HCT116 (cell line): ENCODE measurements at regions not wholly inside any gene's neighbourhood (a gene's known extent, or its start where the extent isn't known, plus 50 kb on each side); places are given as distances from the start of the nearest gene placed in this dataset.

ENCODE experiments used
- ATAC-seq: fragments of 200-7000 bp; cut with Tn5 transposase; 2 replicates; pipeline ENCODE4 v1.9.1; 2020; ENCODE audit warnings: mild to moderate bottlenecking, moderate library complexity
- BruUV-seq: library from RNA; stranded (reverse); fragments of 400-500 nt; replicated peaks from 2 replicates; lab custom pipeline; 2021; lab: Mats Ljungman, UMichigan
- CTCF ChIA-PET: fragments of 300-600 bp; sonication (Branson Sonifier 250); formaldehyde crosslinking; loops from one replicate; lab custom pipeline; 2021; ENCODE audit warnings: antibody characterized with exemption; lab: Charles Lee
- POLR2A ChIA-PET: fragments of 300-600, 350-600 bp; sonication (Branson Sonifier 250); formaldehyde crosslinking; loops from one replicate; lab custom pipeline; 2021; ENCODE audit warnings: antibody characterized with exemption; lab: Charles Lee
- RAD21 ChIA-PET, 2 experiments: fragments of 300-600 bp; sonication (Branson Sonifier 250); formaldehyde crosslinking; loops; one replicate each; lab custom pipeline; 2023; ENCODE audit warnings: low total read pairs in 2 of 2; ENCODE audit not compliant: uncharacterized antibody in 2 of 2, unreplicated experiment in 2 of 2, low non-redundant PET in 1 of 2; lab: Charles Lee
- DNase-seq: peaks from one replicate; pipeline ENCODE4 v3.0.0-alpha.2; 2010; ENCODE audit warnings: low read depth, low spot score
- H2AFZ ChIP-seq: fragments of 200-600 bp; shearing (Covaris generic), sonication (generic); 2 replicates; pipeline ENCODE4 v1.6.1; 2017; ENCODE audit warnings: low read depth, mixed run types, mixed read lengths, antibody characterized with exemption, low read length; ENCODE audit not compliant: poor library complexity, severe bottlenecking
- H3K27ac ChIP-seq: 2 replicates; pipeline ENCODE4 v1.5.1; 2012; ENCODE audit warnings: low read depth, low read length
- H3K27me3 ChIP-seq: fragments of 200-600 bp; sonication (generic); 2 replicates; pipeline ENCODE4 v1.6.1; 2016; ENCODE audit warnings: mixed run types, low read length, mixed read lengths; ENCODE audit not compliant: insufficient read depth
- H3K36me3 ChIP-seq, 2 experiments: fragments of 200-500 bp in 1 of 2; fragments of 200-600 bp in 1 of 2; sonication (Bioruptor generic) in 1 of 2; sonication (generic) in 1 of 2; 2 replicates each; pipeline versions ENCODE4 v1.5.1 to v1.6.1; 2014 to 2016; ENCODE audit warnings: low read length in 2 of 2, inconsistent platforms in 1 of 2, mixed read lengths in 1 of 2, mixed run types in 1 of 2; ENCODE audit not compliant: insufficient read depth in 2 of 2, control insufficient read depth in 1 of 2
- H3K4me1 ChIP-seq, 2 experiments: fragments of 200-600 bp in 1 of 2; sonication (generic) in 1 of 2; 2 replicates each; pipeline versions ENCODE4 v1.5.1 to v1.6.1; 2012 to 2017; ENCODE audit warnings: low read length in 2 of 2, inconsistent platforms in 1 of 2, mild to moderate bottlenecking in 1 of 2, mixed read lengths in 1 of 2, mixed run types in 1 of 2, moderate library complexity in 1 of 2; ENCODE audit not compliant: insufficient read depth in 2 of 2, control insufficient read depth in 1 of 2
- H3K4me2 ChIP-seq: fragments of 200-600 bp; sonication (generic); 2 replicates; pipeline ENCODE4 v1.6.1; 2017; ENCODE audit warnings: mixed run types, low read length, mixed read lengths
- H3K4me3 ChIP-seq, 2 experiments: fragments of 200-600 bp in 1 of 2; sonication (generic) in 1 of 2; replicated peaks in 1 of 2; 2 replicates each; pipeline ENCODE4 v1.5.1; 2011 to 2016; ENCODE audit warnings: low read length in 2 of 2, control low read depth in 1 of 2, low read depth in 1 of 2, mild to moderate bottlenecking in 1 of 2, mixed read lengths in 1 of 2, mixed run types in 1 of 2
- H3K79me2 ChIP-seq: fragments of 200-600 bp; sonication (generic); 2 replicates; pipeline ENCODE4 v1.6.1; 2017; ENCODE audit warnings: mild to moderate bottlenecking, mixed run types, low read length, moderate library complexity, mixed read lengths; ENCODE audit not compliant: insufficient read depth
- H3K9ac ChIP-seq: fragments of 200-600 bp; sonication (generic); 2 replicates; pipeline ENCODE4 v1.6.1; 2016; ENCODE audit warnings: low read length, mixed read lengths
- H3K9me2 ChIP-seq: fragments of 200-600 bp; sonication (generic), shearing (Covaris generic); 2 replicates; pipeline ENCODE4 v1.6.1; 2017; ENCODE audit warnings: mixed run types, mild to moderate bottlenecking, moderate library complexity; ENCODE audit not compliant: insufficient read depth
- H3K9me3 ChIP-seq, 2 experiments: fragments of 200-500 bp in 1 of 2; fragments of 200-600 bp in 1 of 2; sonication (Bioruptor generic) in 1 of 2; sonication (generic) in 1 of 2; 2 replicates each; pipeline ENCODE4 v1.6.1; 2014 to 2017; ENCODE audit warnings: low read length in 2 of 2, mixed read lengths in 2 of 2, inconsistent platforms in 1 of 2, low read depth in 1 of 2, mild to moderate bottlenecking in 1 of 2, mixed run types in 1 of 2, moderate library complexity in 1 of 2; ENCODE audit not compliant: control insufficient read depth in 1 of 2, insufficient read depth in 1 of 2
- H4K20me1 ChIP-seq: fragments of 200-600 bp; sonication (generic), shearing (Covaris generic); 2 replicates; pipeline ENCODE4 v1.6.1; 2017; ENCODE audit warnings: mixed run types, mild to moderate bottlenecking, moderate library complexity; ENCODE audit not compliant: insufficient read depth
- ATF3 ChIP-seq: IDR thresholded peaks from 2 replicates; pipeline ENCODE4 v1.6.1; 2012
- CEBPB ChIP-seq: IDR thresholded peaks from 2 replicates; pipeline ENCODE4 v1.6.1; 2012; ENCODE audit warnings: low read depth
- CTCF ChIP-seq, 3 experiments: fragments of 200-600 bp in 1 of 3; sonication (generic) in 1 of 3; IDR thresholded peaks in 2 of 3; conservative IDR thresholded peaks in 1 of 3; 2 replicates each; pipeline ENCODE4 v1.5.1; 2012 to 2017; ENCODE audit warnings: low read depth in 2 of 3, low read length in 2 of 3, antibody characterized with exemption in 1 of 3, borderline replicate concordance in 1 of 3, control low read depth in 1 of 3, mild to moderate bottlenecking in 1 of 3, mixed read lengths in 1 of 3, mixed run types in 1 of 3, moderate library complexity in 1 of 3; ENCODE audit not compliant: insufficient read depth in 1 of 3
- EGR1 ChIP-seq: IDR thresholded peaks from 2 replicates; pipeline ENCODE4 v1.6.1; 2012; ENCODE audit warnings: low read depth
- EZH2 ChIP-seq: fragments of 200-600 bp; sonication (generic); IDR thresholded peaks from 2 replicates; pipeline ENCODE4 v1.6.1; 2017; ENCODE audit warnings: antibody characterized with exemption, mixed run types
- EZH2phosphoT487 ChIP-seq: fragments of 200-600 bp; IDR thresholded peaks from 2 replicates; pipeline ENCODE4 v1.6.1; 2018; ENCODE audit warnings: antibody characterized with exemption, borderline replicate concordance
- RAD21 ChIP-seq: IDR thresholded peaks from 2 replicates; pipeline ENCODE4 v1.6.1; 2012; ENCODE audit warnings: low read depth, mild to moderate bottlenecking
- SIN3A ChIP-seq: IDR thresholded peaks from 2 replicates; pipeline ENCODE4 v1.6.1; 2012; ENCODE audit warnings: low read depth
- SP1 ChIP-seq: IDR thresholded peaks from 2 replicates; pipeline ENCODE4 v1.6.1; 2012; ENCODE audit warnings: low read depth
- TCF7L2 ChIP-seq: IDR thresholded peaks from 2 replicates; pipeline ENCODE4 v1.7.0; 2011; ENCODE audit warnings: borderline replicate concordance, inconsistent platforms; ENCODE audit not compliant: insufficient read depth, insufficient read length; ENCODE audit errors: extremely low read depth
- ZBTB33 ChIP-seq: IDR thresholded peaks from 2 replicates; pipeline ENCODE4 v1.6.1; 2011; ENCODE audit warnings: mild to moderate bottlenecking, low read length, moderate library complexity; ENCODE audit not compliant: insufficient replicate concordance; ENCODE audit errors: extremely low read depth
- ZFX ChIP-seq: fragments of 450-650 bp; IDR thresholded peaks from 2 replicates; pipeline ENCODE4 v1.6.1; 2017
- ZNF274 ChIP-seq: fragments of 200-500 bp; sonication (Bioruptor generic); IDR thresholded peaks from 2 replicates; pipeline ENCODE4 v1.6.1; 2014; ENCODE audit warnings: mild to moderate bottlenecking, low read depth, low read length, inconsistent platforms
- intact Hi-C: fragments of 100-400 bp; cut with micrococcal nuclease; formaldehyde crosslinking; loops from 2 replicates; pipeline ENCODE4 v1.10.0; 2022

GRCh38 chr9:106017198-106017740, 322.9 kb downstream of the TMEM38B start (continued):
- TF ChIP-seq EGR1, result no peak
- TF ChIP-seq RAD21, result no peak
- no peak for TF ChIP-seq CTCF (IDR thresholded peaks at IDR 0.05 in 2 of 3, conservative IDR thresholded peaks at IDR 0.05 in 1 of 3; ENCODE audit: borderline replicate concordance in 1 of 3, insufficient read depth in 1 of 3, low read depth in 2 of 3, low read length in 2 of 3)
- no peak for TF ChIP-seq ZFX

GRCh38 chr9:106019039-106019680, 324.8 kb downstream of the TMEM38B start:
- no peak overlapping the region for H2AFZ ChIP-seq
- no peak overlapping the region for H3K4me3 ChIP-seq
- ChIA-PET RAD21 (no interaction called here), CTCF (no interaction called here), POLR2A (no interaction called here)
- H4K20me1 ChIP-seq, result no peaks in the 10 kb centered on the region
- H3K27me3 ChIP-seq, result peaks cover 24% of the 10 kb centered on the region
- no peak overlapping the region for H3K9ac ChIP-seq
- H3K9me2 ChIP-seq, result no peaks in the 10 kb centered on the region
- ATAC-seq (no peak), DNase-seq (no peak)
- H3K4me2 ChIP-seq, result no peak overlapping the region
- no peaks in the 10 kb centered on the region for H3K36me3 ChIP-seq
- BruUV-seq, result no TSS peak
- H3K79me2 ChIP-seq, result no peaks in the 10 kb centered on the region
- no peak overlapping the region for H3K27ac ChIP-seq
- intact Hi-C loops, result no loop called here
- TF ChIP-seq EZH2phosphoT487, result no peak
- no peak for TF ChIP-seq SIN3A
- TF ChIP-seq ATF3, result no peak
- TF ChIP-seq ZBTB33, result no peak
- TF ChIP-seq TCF7L2, result no peak
- TF ChIP-seq EZH2, result no peak
- no peak for TF ChIP-seq ZNF274
- TF ChIP-seq ZFX, result no peak
- TF ChIP-seq SP1, result no peak
- TF ChIP-seq CEBPB, result no peak
- no peaks in the 10 kb centered on the region for H3K9me3 ChIP-seq
- no peaks in the 10 kb centered on the region for H3K4me1 ChIP-seq
